ENCODE measurements at regions not wholly inside any gene's neighbourhood (a gene's known extent, or its start where the extent isn't known, plus 50 kb on each side); places are given as distances from the start of the nearest gene placed in this dataset.

- no peak for DNase-seq
These were observed 208.2 kb upstream of the MYOCD start for GRCh38 chr17:12457493-12457892.

GRCh38 chr17:12459736-12460135, 206.0 kb upstream of the MYOCD start:
- no peak for DNase-seq

DNA sequence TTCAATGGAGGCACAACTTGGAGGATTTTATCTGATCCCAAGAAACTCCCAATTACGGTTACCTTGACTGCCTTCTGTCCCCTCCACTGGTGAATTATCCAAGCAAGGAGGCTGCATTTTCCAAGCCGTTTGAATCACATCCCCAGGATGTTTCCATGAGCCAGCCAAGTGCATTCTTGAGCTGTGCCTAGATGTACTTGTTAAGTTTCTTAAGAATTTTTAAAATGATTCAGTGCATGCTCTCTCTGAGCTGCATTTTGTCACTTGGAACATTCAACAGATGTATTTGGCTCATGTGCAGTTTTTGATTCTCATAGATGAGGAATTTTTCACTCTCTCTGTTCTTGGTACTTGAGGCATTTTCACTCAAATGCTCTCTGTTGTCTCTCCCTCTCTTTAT, 202.6 kb upstream of the MYOCD start:
- DNase-seq = no peak

- no peak for DNase-seq
These were observed 193.2 kb upstream of the MYOCD start for GRCh38 chr17:12472252-12473173.

GRCh38 chr17:12478311-12478710, 187.4 kb upstream of the MYOCD start:
- DNase-seq = no peak

- DNase-seq = no peak
These were observed 180.3 kb upstream of the MYOCD start for GRCh38 chr17:12485361-12485906.

GRCh38 chr17:12489325-12489724, 176.4 kb upstream of the MYOCD start:
- DNase-seq = no peak

DNA sequence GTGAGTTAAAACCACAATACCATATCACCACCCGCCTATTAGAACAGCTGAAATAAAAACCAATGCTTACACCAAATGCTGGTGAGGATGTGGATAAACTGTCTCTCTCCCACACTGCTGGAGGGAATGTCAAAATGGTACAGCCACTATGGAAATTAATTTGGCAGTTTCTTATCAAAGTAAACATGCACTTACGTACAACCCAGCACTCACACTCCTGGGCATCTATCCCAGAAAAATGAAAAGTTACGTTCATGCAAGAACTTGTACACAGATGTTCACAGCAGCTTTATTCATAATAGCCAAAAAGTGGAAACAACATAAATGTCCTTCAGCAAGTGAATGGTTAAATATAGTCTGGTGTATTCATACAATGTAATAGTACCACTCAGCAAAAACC, 173.2 kb upstream of the MYOCD start:
- DNase-seq = no peak

GRCh38 chr17:12505866-12506265, 159.8 kb upstream of the MYOCD start:
- no peak for DNase-seq

GRCh38 chr17:12507026-12507595, 158.6 kb upstream of the MYOCD start:
- no peak for DNase-seq

DNA sequence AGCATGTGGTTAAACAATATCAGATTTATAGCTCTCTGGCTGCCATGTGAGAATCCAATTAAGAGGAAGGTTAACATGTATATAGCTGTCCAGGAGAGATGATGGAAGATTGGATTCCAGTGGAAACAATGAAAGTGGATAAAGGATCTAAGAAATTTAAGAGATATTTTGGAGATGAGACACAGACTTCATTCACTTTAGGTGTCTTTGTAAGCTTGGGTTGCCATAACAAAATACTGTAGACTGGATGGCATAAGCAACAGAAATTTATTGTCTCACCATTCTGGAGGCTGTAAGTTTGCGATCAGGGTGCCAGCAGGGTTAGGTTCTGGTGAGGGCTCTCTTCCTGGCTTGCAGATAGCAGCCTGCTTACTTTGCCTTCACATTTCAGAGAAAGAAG, 155.9 kb upstream of the MYOCD start:
- no peak for DNase-seq

GRCh38 chr17:12510535-12510934, 155.2 kb upstream of the MYOCD start:
- no peak for DNase-seq

GRCh38 chr17:12512694-12513355, 152.9 kb upstream of the MYOCD start:
- no peak for DNase-seq

DNA sequence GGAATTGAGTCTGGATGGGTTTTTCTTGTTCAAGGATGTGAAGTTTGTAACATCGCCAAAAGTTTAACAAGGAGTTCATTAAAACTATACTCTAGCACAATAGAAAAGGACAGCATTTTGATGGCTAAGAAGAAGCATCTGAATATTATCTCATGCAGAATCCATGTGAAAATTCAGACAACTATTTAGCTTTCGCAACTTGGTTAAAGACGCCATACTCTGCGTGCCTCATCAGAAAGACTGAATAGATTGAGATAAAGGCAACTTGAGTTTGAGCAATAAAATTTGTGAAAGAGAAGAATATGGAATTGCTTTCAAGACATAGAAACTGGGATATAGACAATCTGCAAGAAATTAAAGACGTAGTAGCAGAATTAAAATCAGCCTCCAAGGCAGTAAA, 151.1 kb upstream of the MYOCD start:
- no peak for DNase-seq

DNA sequence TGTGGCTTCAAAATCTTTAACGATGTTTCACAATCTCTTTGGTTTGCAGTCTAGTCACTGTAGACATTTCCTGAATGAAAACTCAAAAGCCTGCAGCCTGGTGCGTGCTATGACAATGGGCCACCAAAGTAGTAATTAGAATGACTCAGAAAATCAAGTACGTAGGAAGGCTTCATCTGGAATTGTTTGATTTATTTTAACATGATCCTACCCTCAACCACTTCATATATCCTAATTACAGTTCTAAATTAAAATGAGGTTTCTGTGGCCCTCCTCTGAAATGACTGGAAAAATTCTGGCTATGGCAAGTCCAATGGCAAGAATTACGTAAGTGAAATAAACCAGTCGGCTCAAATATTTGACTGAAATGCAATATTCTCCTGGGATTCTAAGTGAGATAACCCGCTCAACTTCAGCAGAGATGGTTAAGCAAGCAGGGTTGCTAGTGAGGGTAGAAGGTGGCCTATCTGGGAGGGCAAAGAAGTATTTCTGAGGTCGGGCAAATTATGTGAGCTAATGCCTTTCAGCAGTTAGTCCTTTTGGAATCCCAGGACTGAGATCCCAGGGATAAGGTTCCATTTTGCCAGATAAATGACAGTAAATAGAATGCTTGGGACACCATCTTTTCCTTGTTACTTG, 145.6 kb upstream of the MYOCD start:
- DNase-seq = no peak

DNA sequence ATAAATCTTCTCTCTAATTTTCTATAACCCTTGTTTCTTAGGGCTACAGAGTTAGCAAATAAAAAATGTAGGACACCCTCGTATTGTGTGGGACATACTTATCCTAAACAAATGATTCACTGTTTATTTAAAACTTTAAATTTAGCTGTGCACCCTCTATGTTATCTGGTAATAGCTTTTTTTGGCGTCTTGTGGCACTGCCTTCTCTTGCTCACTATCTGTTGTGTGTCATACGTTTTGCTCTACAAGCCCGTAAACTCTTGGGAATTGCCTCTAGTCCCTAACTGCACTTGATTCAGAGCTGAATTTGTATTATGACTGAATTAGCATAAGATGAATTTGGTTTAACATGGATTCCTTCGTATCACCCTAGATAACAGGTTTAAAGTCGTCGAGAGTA, 144.3 kb upstream of the MYOCD start:
- no peak for DNase-seq

DNA sequence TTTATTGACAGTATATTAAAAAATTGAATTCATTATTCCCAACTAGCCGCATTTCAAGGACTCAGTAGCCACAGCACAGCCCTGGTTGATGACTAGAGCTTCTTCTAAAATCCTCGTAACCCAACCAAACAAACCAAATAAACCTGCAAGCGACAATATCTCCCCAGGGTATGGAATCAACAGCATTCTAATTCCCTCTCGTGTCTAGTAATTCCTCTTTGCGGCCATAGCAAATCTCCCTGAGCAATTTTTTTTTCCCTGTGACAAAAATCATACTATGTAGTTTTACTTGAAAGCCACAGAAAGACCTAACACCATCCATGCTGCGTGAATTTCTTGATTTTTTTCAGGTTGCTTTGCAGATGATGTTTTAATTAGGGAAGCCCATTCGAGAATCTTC, 143.4 kb upstream of the MYOCD start:
- DNase-seq = no peak

DNA sequence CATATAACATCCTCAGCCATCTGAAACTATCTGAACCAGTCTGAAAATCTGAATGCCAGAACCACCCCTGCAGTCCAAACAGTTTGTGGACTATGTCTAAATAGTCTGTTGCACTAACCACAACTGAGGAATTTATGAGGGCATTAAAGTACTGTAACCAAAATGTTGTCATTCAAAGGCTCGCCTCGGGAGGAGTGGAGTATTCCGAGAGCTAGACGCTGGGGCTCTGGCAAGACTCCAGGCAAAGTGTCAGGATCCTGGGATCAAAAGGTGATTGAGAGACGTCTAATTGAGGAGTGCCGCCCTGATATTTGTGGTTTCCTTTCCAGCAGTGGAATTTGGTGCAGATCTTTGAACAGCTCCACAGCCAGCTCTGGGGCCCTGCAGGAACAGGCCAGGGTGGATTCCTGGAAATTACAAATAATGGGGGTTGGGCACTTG, 142.9 kb upstream of the MYOCD start:
- no peak for DNase-seq

GRCh38 chr17:12523244-12523643, 142.4 kb upstream of the MYOCD start:
- DNase-seq = no peak

- DNase-seq = no peak
These were observed 137.7 kb upstream of the MYOCD start for GRCh38 chr17:12528036-12528435.

DNA sequence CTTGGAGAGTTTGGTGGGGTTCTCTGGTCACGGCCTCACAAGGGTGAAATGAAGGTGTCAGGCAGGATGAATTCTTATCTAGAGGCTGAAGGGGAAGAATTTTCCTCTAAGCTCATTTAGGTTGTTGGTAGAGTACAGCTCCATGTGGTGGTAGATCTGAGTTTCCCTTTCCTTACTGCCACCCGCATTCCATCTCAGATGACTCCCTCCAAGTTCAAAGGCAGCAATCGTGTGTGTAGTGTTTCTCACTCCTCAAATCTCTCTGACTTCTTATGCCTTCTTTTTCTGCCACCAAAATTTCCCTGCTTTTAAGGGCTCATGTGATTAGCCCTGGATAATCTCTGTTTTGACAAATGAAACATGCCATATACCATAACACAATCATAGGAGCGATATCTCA, 135.5 kb upstream of the MYOCD start:
- DNase-seq = no peak

DNA sequence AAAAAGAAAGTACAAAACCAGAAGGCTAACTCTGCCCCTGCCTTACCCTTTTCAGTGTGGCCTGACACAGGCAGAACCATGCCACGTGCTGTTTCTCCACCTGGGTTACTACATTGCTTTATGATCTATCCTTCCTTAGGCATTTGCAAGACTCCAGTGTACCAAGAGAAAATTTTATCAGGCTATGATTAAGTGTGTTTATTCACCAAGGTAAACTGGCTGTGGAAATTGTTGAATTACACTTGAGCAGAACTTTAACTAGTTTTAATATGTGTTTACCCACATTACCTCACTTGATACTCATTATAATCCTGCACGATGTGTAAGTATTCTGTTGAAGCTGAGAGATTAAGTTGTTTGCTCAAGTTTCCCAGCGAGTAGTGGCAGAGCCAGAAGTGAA, 129.7 kb upstream of the MYOCD start:
- no peak for DNase-seq

DNA sequence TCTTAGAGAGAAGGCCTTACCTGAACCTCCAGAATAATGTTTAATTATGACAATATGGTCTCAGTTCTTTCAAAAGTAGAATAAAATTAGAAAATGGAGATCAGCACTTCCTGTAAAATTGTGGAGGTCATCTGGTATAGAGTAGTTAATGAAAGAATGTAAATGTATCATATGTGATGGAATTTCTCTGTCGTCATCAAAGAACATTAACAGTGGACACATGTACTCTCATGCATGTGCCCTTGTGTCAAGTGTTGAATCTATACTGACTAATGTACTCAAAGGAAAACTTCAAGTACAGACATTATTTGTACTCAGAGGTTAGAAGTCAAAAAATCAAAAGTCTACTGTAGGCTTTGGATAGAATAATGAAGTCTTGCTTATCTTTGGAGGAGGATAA, 129.2 kb upstream of the MYOCD start:
- no peak for DNase-seq
